ENCODE measurements at regions not wholly inside any gene's neighbourhood (a gene's known extent, or its start where the extent isn't known, plus 50 kb on each side); places are given as distances from the start of the nearest gene placed in this dataset.

DNA sequence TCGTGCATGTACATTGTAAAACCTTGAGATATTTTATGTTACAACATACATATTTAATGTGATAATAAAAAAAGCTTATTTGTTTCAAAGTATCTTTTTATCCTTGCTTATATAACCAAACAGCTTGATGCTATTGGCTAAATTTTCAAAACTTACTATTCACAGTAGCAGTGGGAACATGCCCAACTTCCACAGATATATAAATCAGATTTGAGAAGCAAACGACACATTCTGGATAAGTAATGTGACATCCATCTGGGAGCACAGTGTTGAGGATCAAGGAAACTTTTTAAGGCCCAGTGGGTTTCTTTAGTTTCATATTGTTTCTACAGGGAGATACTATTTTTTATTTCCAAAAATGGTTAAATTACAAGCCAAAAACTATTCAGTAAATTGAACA lies 350.7 kb downstream of the SEC23A start:
- Histone ChIP-seq H2BK5ac (ENCODE audit: low read depth, low read length, poor library complexity, severe bottlenecking) (no peak overlapping the region), H3K9ac (ENCODE audit: low read depth, low read length) (no peak overlapping the region), H4K91ac (ENCODE audit: insufficient read depth, low read depth, low read length) (no peak overlapping the region), H2BK20ac (ENCODE audit: low read depth, low read length) (no peak overlapping the region), H3K4me1 (ENCODE audit: control insufficient read depth, insufficient read depth, low read length) (no peaks in the 10 kb centered on the region), H3K9me1 (ENCODE audit: insufficient read depth, low read length) (no peaks in the 10 kb centered on the region), H2AK9ac (replicated peaks; ENCODE audit: low read depth, low read length, poor library complexity) (no peak overlapping the region), H3K4me3 (ENCODE audit: insufficient read depth, low read depth, low read length) (no peak overlapping the region), H3K4ac (ENCODE audit: low read depth, low read length) (no peak overlapping the region), H4K20me1 (ENCODE audit: insufficient read depth, low read length) (no peaks in the 10 kb centered on the region), H3K18ac (ENCODE audit: low read depth, low read length) (no peak overlapping the region), H3K27me3 (ENCODE audit: control insufficient read depth, insufficient read depth, low read length) (no peaks in the 10 kb centered on the region), H2AK5ac (ENCODE audit: low read depth, low read length) (no peak overlapping the region), H3K14ac (replicated peaks; ENCODE audit: low read depth, low read length) (no peak overlapping the region), H2AFZ (replicated peaks; ENCODE audit: low read length, poor library complexity) (no peak overlapping the region), H2BK120ac (ENCODE audit: low read depth, low read length) (no peak overlapping the region), H3K4me2 (ENCODE audit: low read depth, low read length) (no peak overlapping the region), H2BK15ac (ENCODE audit: low read depth, low read length) (no peak overlapping the region), H3K9me3 (ENCODE audit: control insufficient read depth, insufficient read depth, low read length) (no peaks in the 10 kb centered on the region), H3K27ac (ENCODE audit: insufficient read depth, low read length) (no peak overlapping the region), H3K79me1 (ENCODE audit: low read depth in 1 of 2, low read length in 2 of 2) (no peaks in the 10 kb centered on the region), H3K36me3 (ENCODE audit: control insufficient read depth, insufficient read depth, low read length) (no peaks in the 10 kb centered on the region), H3K56ac (ENCODE audit: extremely low read depth, insufficient read depth, low read length) (no peak overlapping the region), H4K8ac (ENCODE audit: low read depth in 2 of 2, low read length in 2 of 2) (no peak overlapping the region), H3K23ac (ENCODE audit: low read depth, low read length) (no peak overlapping the region), H4K5ac (ENCODE audit: low read depth, low read length) (no peak overlapping the region)
- ATAC-seq (ENCODE audit: low read depth) = no peak
- TF ChIP-seq FOS (IDR thresholded peaks at IDR 0.05; ENCODE audit: low read depth, low read length) (no peak), SMC3 (IDR thresholded peaks at IDR 0.05; ENCODE audit: low read depth, low read length) (no peak), NFE2L2 (IDR thresholded peaks at IDR 0.05; ENCODE audit: low read depth, low read length) (no peak), USF2 (IDR thresholded peaks at IDR 0.05; ENCODE audit: low read depth, low read length) (no peak)
- in situ Hi-C loops (cut with MboI; ENCODE audit: low sequenced_read_pairs) = no loop called here
- WGBS, 2 experiments (ENCODE audit: extremely low coverage in 2 of 2, insufficient read length in 1 of 2) = no CpG with 5 or more reads among the region's 2 CpGs
- CTCF ChIA-PET = no interaction called here
- POLR2A ChIA-PET (ENCODE audit: unreplicated experiment) = no interaction called here
- BruUV-seq (replicated peaks) = no TSS peak
- no peak for DNase-seq
- intact Hi-C loops (cut with micrococcal nuclease) = no loop called here
- dilution Hi-C loops (cut with HindIII; ENCODE audit: low sequenced_read_pairs, unreplicated experiment) = no loop called here
